ENCODE measurements at regions not wholly inside any gene's neighbourhood (a gene's known extent, or its start where the extent isn't known, plus 50 kb on each side); places are given as distances from the start of the nearest gene placed in this dataset.

DNA sequence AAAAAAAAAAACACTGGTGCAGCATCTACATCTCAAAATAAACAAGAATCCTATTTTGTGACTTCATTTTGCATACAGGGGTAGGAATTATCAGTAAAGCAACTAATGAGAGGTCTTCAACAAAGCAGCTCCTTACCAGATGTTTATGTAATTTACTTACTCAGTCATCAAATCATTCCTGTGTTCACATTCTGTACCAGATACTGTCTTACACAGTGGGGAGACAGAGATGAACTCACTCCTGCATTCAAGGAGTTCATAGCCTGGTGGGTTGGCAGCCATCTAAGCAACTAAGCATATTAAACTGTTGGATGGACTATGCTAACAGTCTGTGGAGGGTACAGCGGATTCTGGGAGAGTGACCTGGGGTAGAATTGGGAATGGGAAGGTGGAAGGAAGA, 169.0 kb downstream of the OSR1 start:
- Histone ChIP-seq H3K4me1 (ENCODE audit: control insufficient read depth in 2 of 2, insufficient read depth in 2 of 2, low read length in 2 of 2) (no peaks in the 10 kb centered on the region), H3K36me3 (ENCODE audit: control insufficient read depth in 2 of 3, insufficient read depth in 3 of 3, low read length in 3 of 3) (no peaks in the 10 kb centered on the region), H3K27me3 (ENCODE audit: control insufficient read depth in 2 of 2, insufficient read depth in 2 of 2, low read length in 2 of 2) (no peaks in the 10 kb centered on the region), H3K27ac (ENCODE audit: low read depth, low read length) (no peak overlapping the region), H3K4me3 (ENCODE audit: low read length) (no peak overlapping the region), H3K9me3 (ENCODE audit: control insufficient read depth in 2 of 3, low read length in 3 of 3) (no peaks in the 10 kb centered on the region)
- Mint-ChIP-seq H3K36me3 (peaks cover 0 to 3% (median 0%) of the 10 kb centered on the region in 5 donors), H3K27me3 (peaks cover 0 to 14% (median 0%) of the 10 kb centered on the region in 5 donors), H3K27ac (no peak overlapping the region), H3K4me1 (no peaks in the 10 kb centered on the region), H3K4me3 (no peak overlapping the region), H3K9me3 (peaks cover 0 to 8% (median 6%) of the 10 kb centered on the region in 11 donors)
- no peak for ATAC-seq
- no peak for DNase-seq
- intact Hi-C loops (cut with micrococcal nuclease), result no loop called here
- CTCF ChIA-PET, result no interaction called here
- POLR2A ChIA-PET, result no interaction called here

DNA sequence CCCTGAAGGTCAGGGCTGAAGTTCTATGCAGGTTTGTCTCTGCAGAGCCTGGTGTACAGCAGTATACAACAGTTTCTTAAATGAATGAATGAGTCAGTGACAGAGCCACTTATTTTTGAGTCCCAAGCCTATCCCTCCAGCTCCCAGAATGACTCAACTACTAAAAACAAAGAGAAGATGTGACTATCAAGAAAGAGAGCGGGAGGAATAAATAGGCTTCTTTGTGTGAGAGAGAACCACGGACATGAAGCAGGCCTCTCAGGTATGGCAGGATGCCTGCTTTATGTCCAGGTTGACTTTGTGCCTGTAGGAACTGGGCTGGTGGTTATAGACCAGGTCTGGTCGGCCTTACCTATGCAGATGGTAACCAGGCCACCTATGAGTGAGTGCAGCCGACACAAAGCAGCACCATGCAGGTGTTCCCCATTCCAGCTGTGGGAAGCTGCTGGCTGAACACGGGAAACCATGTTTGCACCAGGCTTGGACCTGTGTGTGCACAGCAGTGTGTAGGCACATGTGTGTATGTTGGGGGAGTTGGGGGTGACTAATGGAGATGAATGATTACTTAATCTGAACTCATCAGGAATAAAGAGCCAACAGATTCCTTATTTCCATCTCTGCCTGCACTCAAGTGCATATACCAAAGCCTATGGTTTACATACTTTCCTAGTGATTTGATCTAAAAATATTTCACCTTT, 171.0 kb downstream of the OSR1 start:
- Mint-ChIP-seq H3K9me3 (peaks cover 0 to 24% (median 7%) of the 10 kb centered on the region in 11 donors), H3K4me3 (no peak overlapping the region), H3K4me1 (no peaks in the 10 kb centered on the region), H3K36me3 (peaks cover 0 to 3% (median 0%) of the 10 kb centered on the region in 5 donors), H3K27me3 (peaks cover 0 to 14% (median 0%) of the 10 kb centered on the region in 5 donors), H3K27ac (no peak overlapping the region)
- Histone ChIP-seq H3K4me1 (ENCODE audit: control insufficient read depth in 2 of 2, insufficient read depth in 2 of 2, low read length in 2 of 2) (no peaks in the 10 kb centered on the region), H3K36me3 (ENCODE audit: control insufficient read depth in 2 of 3, insufficient read depth in 3 of 3, low read length in 3 of 3) (no peaks in the 10 kb centered on the region), H3K27ac (ENCODE audit: low read depth, low read length) (no peak overlapping the region), H3K27me3 (ENCODE audit: control insufficient read depth in 2 of 2, insufficient read depth in 2 of 2, low read length in 2 of 2) (no peaks in the 10 kb centered on the region), H3K9me3 (ENCODE audit: control insufficient read depth in 2 of 3, low read length in 3 of 3) (no peaks in the 10 kb centered on the region), H3K4me3 (ENCODE audit: low read length) (no peak overlapping the region)
- ATAC-seq, result no peak
- DNase-seq, result no peak
- ChIA-PET POLR2A (no interaction called here), CTCF (no interaction called here)
- intact Hi-C loops (cut with micrococcal nuclease), result no loop called here

DNA sequence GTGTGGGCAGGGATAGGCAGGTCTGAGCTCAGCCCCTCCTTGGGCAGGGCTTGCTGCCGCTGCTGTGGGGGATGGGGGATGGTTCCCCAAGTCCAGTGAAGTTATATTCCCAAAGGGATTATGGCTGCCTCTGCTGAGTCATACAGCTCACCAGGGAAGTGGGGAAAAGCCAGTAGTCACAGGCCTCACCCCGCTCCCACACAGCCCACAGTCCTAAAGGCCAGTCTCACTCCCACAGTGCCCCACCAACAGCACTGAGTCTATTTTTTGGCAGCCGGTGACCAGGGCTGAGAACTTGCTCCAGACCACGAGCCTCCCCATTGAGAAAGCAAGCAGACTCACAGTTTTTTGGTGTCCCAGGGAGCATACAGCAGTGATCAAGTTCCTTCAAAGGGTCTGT, 173.3 kb downstream of the OSR1 start:
- ATAC-seq (no peak), DNase-seq (no peak)
- Histone ChIP-seq H3K4me3 (ENCODE audit: low read length) (no peak overlapping the region), H3K27ac (ENCODE audit: low read depth, low read length) (no peak overlapping the region), H3K4me1 (ENCODE audit: control insufficient read depth in 2 of 2, insufficient read depth in 2 of 2, low read length in 2 of 2) (no peaks in the 10 kb centered on the region), H3K9me3 (ENCODE audit: control insufficient read depth in 2 of 3, low read length in 3 of 3) (peaks cover 0 to 3% (median 0%) of the 10 kb centered on the region in 3 experiments), H3K27me3 (ENCODE audit: control insufficient read depth in 2 of 2, insufficient read depth in 2 of 2, low read length in 2 of 2) (no peaks in the 10 kb centered on the region), H3K36me3 (ENCODE audit: control insufficient read depth in 2 of 3, insufficient read depth in 3 of 3, low read length in 3 of 3) (no peaks in the 10 kb centered on the region)
- Mint-ChIP-seq H3K27ac (no peak overlapping the region), H3K9me3 (peaks cover 0 to 44% (median 20%) of the 10 kb centered on the region in 11 donors), H3K36me3 (peaks cover 0 to 3% (median 0%) of the 10 kb centered on the region in 5 donors), H3K4me1 (no peaks in the 10 kb centered on the region), H3K27me3 (peaks cover 0 to 10% (median 0%) of the 10 kb centered on the region in 5 donors), H3K4me3 (no peak overlapping the region)
- CTCF ChIA-PET, result no interaction called here
- intact Hi-C loops (cut with micrococcal nuclease), result no loop called here
- POLR2A ChIA-PET, result no interaction called here

GRCh38 chr2:19178175-19178574, 180.2 kb downstream of the OSR1 start:
- Mint-ChIP-seq H3K27me3 (peaks cover 0 to 4% (median 0%) of the 10 kb centered on the region in 5 donors), H3K4me1 (no peaks in the 10 kb centered on the region), H3K9me3 (peaks cover 0 to 35% (median 19%) of the 10 kb centered on the region in 11 donors), H3K36me3 (no peaks in the 10 kb centered on the region), H3K27ac (no peak overlapping the region), H3K4me3 (no peak overlapping the region)
- Histone ChIP-seq H3K36me3 (ENCODE audit: control insufficient read depth in 2 of 3, insufficient read depth in 3 of 3, low read length in 3 of 3) (no peaks in the 10 kb centered on the region), H3K4me3 (ENCODE audit: low read length) (no peak overlapping the region), H3K9me3 (ENCODE audit: control insufficient read depth in 2 of 3, low read length in 3 of 3) (peaks cover 0 to 3% (median 0%) of the 10 kb centered on the region in 3 experiments), H3K27ac (ENCODE audit: low read depth, low read length) (no peak overlapping the region), H3K27me3 (ENCODE audit: control insufficient read depth in 2 of 2, insufficient read depth in 2 of 2, low read length in 2 of 2) (no peaks in the 10 kb centered on the region), H3K4me1 (ENCODE audit: control insufficient read depth in 2 of 2, insufficient read depth in 2 of 2, low read length in 2 of 2) (no peaks in the 10 kb centered on the region)
- no peak for DNase-seq
- ChIA-PET POLR2A (no interaction called here), CTCF (no interaction called here)
- intact Hi-C loops (cut with micrococcal nuclease), result no loop called here
- ATAC-seq, result no peak

DNA sequence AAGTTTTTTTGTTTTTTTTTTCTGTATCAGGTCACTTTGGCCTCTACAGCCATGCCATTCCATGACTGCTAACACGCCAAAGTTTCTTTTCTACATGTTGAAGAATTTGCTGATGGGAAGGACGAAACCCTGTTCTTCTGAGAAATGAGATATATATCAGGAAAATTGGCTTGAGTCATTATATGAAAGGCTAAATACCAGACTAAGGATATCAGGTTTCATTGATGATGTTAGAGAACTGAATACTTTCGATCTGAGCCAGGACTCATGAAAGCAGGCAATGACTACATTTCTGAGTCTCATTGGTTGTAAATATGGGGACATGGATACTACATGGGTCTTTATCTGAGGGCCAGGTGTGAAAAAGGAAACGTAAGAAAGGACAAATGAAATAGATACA, 181.4 kb downstream of the OSR1 start:
- H3K4me3 Mint-ChIP-seq, result no peak overlapping the region
- H3K4me1 ChIP-seq (ENCODE audit: control insufficient read depth in 2 of 2, insufficient read depth in 2 of 2, low read length in 2 of 2), result no peaks in the 10 kb centered on the region
- peaks cover 0 to 3% (median 0%) of the 10 kb centered on the region in 3 experiments for H3K9me3 ChIP-seq (ENCODE audit: control insufficient read depth in 2 of 3, low read length in 3 of 3)
- no peaks in the 10 kb centered on the region for H3K4me1 Mint-ChIP-seq
- H3K27me3 Mint-ChIP-seq, result peaks cover 0 to 4% (median 0%) of the 10 kb centered on the region in 5 donors
- H3K27ac ChIP-seq (ENCODE audit: low read depth, low read length), result no peak overlapping the region
- CTCF ChIA-PET, result no interaction called here
- H3K4me3 ChIP-seq (ENCODE audit: low read length), result no peak overlapping the region
- POLR2A ChIA-PET, result no interaction called here
- H3K27ac Mint-ChIP-seq, result no peak overlapping the region
- no peaks in the 10 kb centered on the region for H3K36me3 ChIP-seq (ENCODE audit: control insufficient read depth in 2 of 3, insufficient read depth in 3 of 3, low read length in 3 of 3)
- DNase-seq, result no peak
- intact Hi-C loops (cut with micrococcal nuclease), result no loop called here
- H3K36me3 Mint-ChIP-seq, result no peaks in the 10 kb centered on the region
- peaks cover 0 to 25% (median 14%) of the 10 kb centered on the region in 11 donors for H3K9me3 Mint-ChIP-seq
- ATAC-seq, result no peak
- no peaks in the 10 kb centered on the region for H3K27me3 ChIP-seq (ENCODE audit: control insufficient read depth in 2 of 2, insufficient read depth in 2 of 2, low read length in 2 of 2)

- ChIA-PET POLR2A (no interaction called here), CTCF (interaction anchor here (0.6 kb wide), 1 partner anchor 980 kb away, joined by 3 read pairs; no protein-coding TSS in a partner anchor)
- Histone ChIP-seq H3K9me3 (ENCODE audit: control insufficient read depth in 2 of 3, low read length in 3 of 3) (peaks cover 0 to 3% (median 0%) of the 10 kb centered on the region in 3 experiments), H3K4me1 (ENCODE audit: control insufficient read depth in 2 of 2, insufficient read depth in 2 of 2, low read length in 2 of 2) (no peaks in the 10 kb centered on the region), H3K27me3 (ENCODE audit: control insufficient read depth in 2 of 2, insufficient read depth in 2 of 2, low read length in 2 of 2) (no peaks in the 10 kb centered on the region), H3K4me3 (ENCODE audit: low read length) (no peak overlapping the region), H3K27ac (ENCODE audit: low read depth, low read length) (no peak overlapping the region), H3K36me3 (ENCODE audit: control insufficient read depth in 2 of 3, insufficient read depth in 3 of 3, low read length in 3 of 3) (no peaks in the 10 kb centered on the region)
- no peaks in the 10 kb centered on the region for H3K36me3 Mint-ChIP-seq
- no peak overlapping the region for H3K4me3 Mint-ChIP-seq
- intact Hi-C loops (cut with micrococcal nuclease), result no loop called here
- H3K9me3 Mint-ChIP-seq, result peaks cover 0 to 20% (median 12%) of the 10 kb centered on the region in 11 donors
- DNase-seq (no peak), ATAC-seq (no peak)
- no peak overlapping the region for H3K27ac Mint-ChIP-seq
- H3K4me1 Mint-ChIP-seq, result no peaks in the 10 kb centered on the region
- H3K27me3 Mint-ChIP-seq, result peaks cover 0 to 4% (median 0%) of the 10 kb centered on the region in 5 donors
These were observed 182.1 kb downstream of the OSR1 start for GRCh38 chr2:19176172-19176852.

- H3K36me3 ChIP-seq (ENCODE audit: control insufficient read depth in 2 of 3, insufficient read depth in 3 of 3, low read length in 3 of 3), result no peaks in the 10 kb centered on the region
- intact Hi-C loops (cut with micrococcal nuclease), result no loop called here
- no peaks in the 10 kb centered on the region for H3K36me3 Mint-ChIP-seq
- H3K27me3 ChIP-seq (ENCODE audit: control insufficient read depth in 2 of 2, insufficient read depth in 2 of 2, low read length in 2 of 2), result no peaks in the 10 kb centered on the region
- H3K4me1 ChIP-seq (ENCODE audit: control insufficient read depth in 2 of 2, insufficient read depth in 2 of 2, low read length in 2 of 2), result no peaks in the 10 kb centered on the region
- DNase-seq, result no peak
- no peak overlapping the region for H3K27ac ChIP-seq (ENCODE audit: low read depth, low read length)
- H3K4me3 Mint-ChIP-seq, result no peak overlapping the region
- no peak overlapping the region for H3K4me3 ChIP-seq (ENCODE audit: low read length)
- CTCF ChIA-PET, result no interaction called here
- H3K9me3 Mint-ChIP-seq, result peaks cover 0 to 13% (median 1%) of the 10 kb centered on the region in 11 donors
- H3K9me3 ChIP-seq (ENCODE audit: control insufficient read depth in 2 of 3, low read length in 3 of 3), result no peaks in the 10 kb centered on the region
- peaks cover 0 to 1% (median 0%) of the 10 kb centered on the region in 7 donors for H3K4me1 Mint-ChIP-seq
- no peak for ATAC-seq
- POLR2A ChIA-PET, result no interaction called here
- H3K27me3 Mint-ChIP-seq, result peaks cover 0 to 4% (median 0%) of the 10 kb centered on the region in 5 donors
- H3K27ac Mint-ChIP-seq, result no peak overlapping the region
These were observed 184.2 kb downstream of the OSR1 start for GRCh38 chr2:19174176-19174575.
